ENCODE measurements at regions not wholly inside any gene's neighbourhood (a gene's known extent, or its start where the extent isn't known, plus 50 kb on each side); places are given as distances from the start of the nearest gene placed in this dataset.

- TF ChIP-seq EZH2 (IDR thresholded peaks at IDR 0.05; ENCODE audit: borderline replicate concordance, low read depth, low read length, severe bottlenecking) (no peak), CTCF (IDR thresholded peaks at IDR 0.05; ENCODE audit: borderline replicate concordance, extremely low read depth, low read length, poor library complexity, severe bottlenecking) (no peak)
- no peaks in the 10 kb centered on the region for H3K9me3 ChIP-seq (ENCODE audit: insufficient read depth, low read length, severe bottlenecking)
- no peaks in the 10 kb centered on the region for H4K20me1 ChIP-seq (ENCODE audit: insufficient read depth, low read length)
- no peak overlapping the region for H3K4me2 ChIP-seq (ENCODE audit: insufficient read depth, low read length)
- no peaks in the 10 kb centered on the region for H3K4me1 ChIP-seq (ENCODE audit: insufficient read depth, low read length)
- H3K79me2 ChIP-seq (ENCODE audit: insufficient read depth, low read length), result no peaks in the 10 kb centered on the region
- no peak overlapping the region for H3K9ac ChIP-seq (ENCODE audit: low read depth, low read length)
- no peaks in the 10 kb centered on the region for H3K27me3 ChIP-seq (ENCODE audit: insufficient read depth, low read length, poor library complexity)
- no peak overlapping the region for H3K4me3 ChIP-seq (ENCODE audit: low read depth in 1 of 2, low read length in 2 of 2)
- no peak overlapping the region for H2AFZ ChIP-seq (ENCODE audit: low read depth, low read length)
- ATAC-seq (ENCODE audit: insufficient read depth, low read depth) (no peak), DNase-seq (no peak)
- no peak overlapping the region for H3K27ac ChIP-seq (ENCODE audit: low read length)
- H3K36me3 ChIP-seq (ENCODE audit: insufficient read depth, low read length), result no peaks in the 10 kb centered on the region
Observed at GRCh38 chr10:53737132-53737531, 964.5 kb upstream of the MBL2 start.

GRCh38 chr10:53726921-53727320 is 954.3 kb upstream of the MBL2 start:
- Histone ChIP-seq H3K27ac (ENCODE audit: low read length) (no peak overlapping the region), H3K79me2 (ENCODE audit: insufficient read depth, low read length) (no peaks in the 10 kb centered on the region), H3K4me2 (ENCODE audit: insufficient read depth, low read length) (no peak overlapping the region), H3K4me3 (ENCODE audit: low read depth in 1 of 2, low read length in 2 of 2) (no peak overlapping the region), H3K9ac (ENCODE audit: low read depth, low read length) (no peak overlapping the region), H3K9me3 (ENCODE audit: insufficient read depth, low read length, severe bottlenecking) (no peaks in the 10 kb centered on the region), H3K36me3 (ENCODE audit: insufficient read depth, low read length) (no peaks in the 10 kb centered on the region), H3K4me1 (ENCODE audit: insufficient read depth, low read length) (no peaks in the 10 kb centered on the region), H4K20me1 (ENCODE audit: insufficient read depth, low read length) (no peaks in the 10 kb centered on the region), H2AFZ (ENCODE audit: low read depth, low read length) (no peak overlapping the region), H3K27me3 (ENCODE audit: insufficient read depth, low read length, poor library complexity) (no peaks in the 10 kb centered on the region)
- TF ChIP-seq CTCF (IDR thresholded peaks at IDR 0.05; ENCODE audit: borderline replicate concordance, extremely low read depth, low read length, poor library complexity, severe bottlenecking) (no peak), EZH2 (IDR thresholded peaks at IDR 0.05; ENCODE audit: borderline replicate concordance, low read depth, low read length, severe bottlenecking) (no peak)
- no peak for ATAC-seq (ENCODE audit: insufficient read depth, low read depth)
- DNase-seq, result no peak

- no peaks in the 10 kb centered on the region for H4K20me1 ChIP-seq (ENCODE audit: insufficient read depth, low read length)
- H3K9ac ChIP-seq (ENCODE audit: low read depth, low read length), result no peak overlapping the region
- no peak overlapping the region for H3K4me2 ChIP-seq (ENCODE audit: insufficient read depth, low read length)
- H3K4me3 ChIP-seq (ENCODE audit: low read depth in 1 of 2, low read length in 2 of 2), result no peak overlapping the region
- ATAC-seq (ENCODE audit: insufficient read depth, low read depth) (no peak), DNase-seq (no peak)
- H3K4me1 ChIP-seq (ENCODE audit: insufficient read depth, low read length), result no peaks in the 10 kb centered on the region
- H3K36me3 ChIP-seq (ENCODE audit: insufficient read depth, low read length), result no peaks in the 10 kb centered on the region
- H2AFZ ChIP-seq (ENCODE audit: low read depth, low read length), result no peak overlapping the region
- TF ChIP-seq EZH2 (IDR thresholded peaks at IDR 0.05; ENCODE audit: borderline replicate concordance, low read depth, low read length, severe bottlenecking), result no peak
- no peak for TF ChIP-seq CTCF (IDR thresholded peaks at IDR 0.05; ENCODE audit: borderline replicate concordance, extremely low read depth, low read length, poor library complexity, severe bottlenecking)
- H3K27me3 ChIP-seq (ENCODE audit: insufficient read depth, low read length, poor library complexity), result no peaks in the 10 kb centered on the region
- no peaks in the 10 kb centered on the region for H3K79me2 ChIP-seq (ENCODE audit: insufficient read depth, low read length)
- no peaks in the 10 kb centered on the region for H3K9me3 ChIP-seq (ENCODE audit: insufficient read depth, low read length, severe bottlenecking)
- H3K27ac ChIP-seq (ENCODE audit: low read length), result no peak overlapping the region
Observed at GRCh38 chr10:53724581-53724980, 952.0 kb upstream of the MBL2 start.

- Histone ChIP-seq H3K4me2 (ENCODE audit: insufficient read depth, low read length) (no peak overlapping the region), H3K4me3 (ENCODE audit: low read depth in 1 of 2, low read length in 2 of 2) (no peak overlapping the region), H3K9ac (ENCODE audit: low read depth, low read length) (no peak overlapping the region), H3K79me2 (ENCODE audit: insufficient read depth, low read length) (no peaks in the 10 kb centered on the region), H3K27me3 (ENCODE audit: insufficient read depth, low read length, poor library complexity) (no peaks in the 10 kb centered on the region), H3K27ac (ENCODE audit: low read length) (no peak overlapping the region), H2AFZ (ENCODE audit: low read depth, low read length) (no peak overlapping the region; the same call in 1 of the 2 replicates), H3K9me3 (ENCODE audit: insufficient read depth, low read length, severe bottlenecking) (peaks cover 3% of the 10 kb centered on the region), H3K4me1 (ENCODE audit: insufficient read depth, low read length) (no peaks in the 10 kb centered on the region), H4K20me1 (ENCODE audit: insufficient read depth, low read length) (no peaks in the 10 kb centered on the region), H3K36me3 (ENCODE audit: insufficient read depth, low read length) (no peaks in the 10 kb centered on the region)
- DNase-seq (no peak), ATAC-seq (ENCODE audit: insufficient read depth, low read depth) (no peak)
- TF ChIP-seq EZH2 (IDR thresholded peaks at IDR 0.05; ENCODE audit: borderline replicate concordance, low read depth, low read length, severe bottlenecking) (no peak), CTCF (IDR thresholded peaks at IDR 0.05; ENCODE audit: borderline replicate concordance, extremely low read depth, low read length, poor library complexity, severe bottlenecking) (no peak)
Observed at GRCh38 chr10:53719658-53720057, 947.1 kb upstream of the MBL2 start.
